ENCODE measurements at regions not wholly inside any gene's neighbourhood (a gene's known extent, or its start where the extent isn't known, plus 50 kb on each side); places are given as distances from the start of the nearest gene placed in this dataset.

GRCh38 chr7:88437132-88437531 is 130.4 kb upstream of the STEAP4 start:
- Histone ChIP-seq H3K18ac (ENCODE audit: extremely low read depth, low read length) (no peak overlapping the region), H4K20me1 (replicated peaks in 1 of 2; ENCODE audit: control insufficient read depth in 1 of 2, insufficient read depth in 2 of 2, low read length in 2 of 2) (peaks cover 0 to 2% of the 10 kb centered on the region in 2 experiments), H2BK15ac (ENCODE audit: low read length) (no peak overlapping the region), H2BK12ac (ENCODE audit: low read depth, low read length) (no peak overlapping the region), H2AFZ (ENCODE audit: low read length) (no peak overlapping the region), H2AK5ac (ENCODE audit: low read depth, low read length) (no peak overlapping the region), H3K27ac (ENCODE audit: low read depth, low read length) (no peak overlapping the region), H3K4me1 (replicated peaks in 1 of 4; ENCODE audit: control insufficient read depth in 3 of 4, insufficient read depth in 4 of 4, low read length in 3 of 4) (no peaks in the 10 kb centered on the region), H3K4ac (replicated peaks; ENCODE audit: insufficient read length, low read depth, low read length) (no peak overlapping the region), H3K9ac (replicated peaks in 1 of 4; ENCODE audit: extremely low read depth in 1 of 4, low read depth in 3 of 4, low read length in 3 of 4) (no peak overlapping the region), H3K36me3 (ENCODE audit: control insufficient read depth in 2 of 4, insufficient read depth in 4 of 4, low read length in 3 of 4) (no peaks in the 10 kb centered on the region), H3K23me2 (ENCODE audit: low read depth, low read length) (no peaks in the 10 kb centered on the region), H3K56ac (replicated peaks; ENCODE audit: insufficient read length, low read depth, low read length) (no peak overlapping the region), H2BK5ac (ENCODE audit: low read depth, low read length) (no peak overlapping the region), H3K4me2 (ENCODE audit: insufficient read depth in 1 of 2, low read depth in 2 of 2, low read length in 2 of 2) (no peak overlapping the region), H3K27me3 (replicated peaks in 1 of 4; ENCODE audit: control insufficient read depth in 3 of 4, extremely low read depth in 1 of 4, insufficient read depth in 3 of 4, low read length in 3 of 4) (no peaks in the 10 kb centered on the region), H3K4me3 (ENCODE audit: extremely low read depth in 1 of 4, insufficient read depth in 2 of 4, low read depth in 3 of 4, low read length in 4 of 4) (no peak overlapping the region), H2BK20ac (ENCODE audit: low read length) (no peak overlapping the region), H2BK120ac (replicated peaks; ENCODE audit: low read depth, low read length) (no peak overlapping the region), H3K23ac (ENCODE audit: insufficient read length) (no peak overlapping the region), H4K91ac (replicated peaks; ENCODE audit: insufficient read length, low read length) (no peak overlapping the region), H3K14ac (ENCODE audit: insufficient read length) (no peak overlapping the region), H3K79me1 (ENCODE audit: low read depth, low read length) (no peaks in the 10 kb centered on the region), H4K8ac (ENCODE audit: extremely low read depth, insufficient read depth, low read length) (no peak overlapping the region), H3K9me3 (ENCODE audit: insufficient read depth in 2 of 2, low read depth in 1 of 2, low read length in 1 of 2) (no peaks in the 10 kb centered on the region), H4K5ac (ENCODE audit: insufficient read length, low read depth, low read length) (no peak overlapping the region), H3K79me2 (ENCODE audit: control insufficient read depth in 1 of 2, insufficient read depth in 2 of 2, low read length in 2 of 2) (no peaks in the 10 kb centered on the region)
- CTCF ChIA-PET (ENCODE audit: partially characterized antibody) = no interaction called here
- POLR2A ChIA-PET (ENCODE audit: partially characterized antibody) = no interaction called here
- DNase-seq (ENCODE audit: low read depth in 1 of 2, low spot score in 2 of 2) (no peak), FAIRE-seq (no peak)
- no peak for TF ChIP-seq NANOG (IDR thresholded peaks at IDR 0.05; ENCODE audit: insufficient read depth, low read depth, low read length, poor library complexity, severe bottlenecking)
- TF ChIP-seq TBP (IDR thresholded peaks at IDR 0.05; ENCODE audit: low read depth, low read length) = no peak
- no peak for TF ChIP-seq KDM5A (IDR thresholded peaks at IDR 0.05; ENCODE audit: low read length)
- no peak for TF ChIP-seq TAF1 (IDR thresholded peaks at IDR 0.05; ENCODE audit: low read depth, low read length)
- no peak for TF ChIP-seq TAF7 (optimal IDR thresholded peaks at IDR 0.05; ENCODE audit: borderline replicate concordance, low read depth, low read length)
- no peak for TF ChIP-seq ATF3 (IDR thresholded peaks at IDR 0.05; ENCODE audit: insufficient read depth, low read depth, low read length)
- no peak for TF ChIP-seq CTCF (IDR thresholded peaks at IDR 0.05; ENCODE audit: control extremely low read depth in 1 of 3, insufficient read depth in 1 of 3, low read depth in 1 of 3, low read length in 3 of 3)
- TF ChIP-seq RNF2 (IDR thresholded peaks at IDR 0.05; ENCODE audit: borderline replicate concordance, low read depth, low read length, missing control alignments, poor library complexity, severe bottlenecking) = no peak
- TF ChIP-seq CBX8 (IDR thresholded peaks at IDR 0.05; ENCODE audit: borderline replicate concordance, low read depth, low read length) = no peak
- no peak for TF ChIP-seq ATF2 (IDR thresholded peaks at IDR 0.05; ENCODE audit: low read length)
